H9 (cell line): ENCODE measurements at regions not wholly inside any gene's neighbourhood (a gene's known extent, or its start where the extent isn't known, plus 50 kb on each side); places are given as distances from the start of the nearest gene placed in this dataset.

Source experiments
- DNase-seq: peaks from one replicate; pipeline ENCODE4 v3.0.0-alpha.2; 2017
- H2AFZ ChIP-seq: one replicate; pipeline ENCODE4 v1.6.1; 2013; ENCODE audit warnings: mild to moderate bottlenecking, low read length, control low read depth, moderate library complexity
- H2AK5ac ChIP-seq: 2 replicates; pipeline ENCODE4 v1.6.1; 2013; ENCODE audit warnings: low read length, control low read depth, mixed read lengths; ENCODE audit not compliant: insufficient read length
- H2BK120ac ChIP-seq: one replicate; pipeline ENCODE4 v1.6.1; 2013; ENCODE audit warnings: low read depth, mild to moderate bottlenecking, low read length, control low read depth, inconsistent platforms; ENCODE audit not compliant: poor library complexity, severe bottlenecking
- H2BK12ac ChIP-seq: 2 replicates; pipeline ENCODE4 v1.6.1; 2013; ENCODE audit warnings: low read length, control low read depth, mixed read lengths, low read depth; ENCODE audit not compliant: insufficient read length
- H2BK15ac ChIP-seq: 2 replicates; pipeline ENCODE4 v1.6.1; 2013; ENCODE audit warnings: low read depth, low read length, control low read depth
- H2BK20ac ChIP-seq: one replicate; pipeline ENCODE4 v1.6.1; 2013; ENCODE audit warnings: low read depth, mild to moderate bottlenecking, low read length, control low read depth, inconsistent platforms; ENCODE audit not compliant: poor library complexity, severe bottlenecking
- H2BK5ac ChIP-seq: 2 replicates; pipeline ENCODE4 v1.6.1; 2013; ENCODE audit warnings: low read length, control low read depth, mixed read lengths; ENCODE audit not compliant: insufficient read length
- H3K14ac ChIP-seq: 2 replicates; pipeline ENCODE4 v1.6.1; 2013; ENCODE audit warnings: low read length, control low read depth; ENCODE audit not compliant: insufficient read depth
- H3K18ac ChIP-seq: 2 replicates; pipeline ENCODE4 v1.6.1; 2013; ENCODE audit warnings: low read depth, mild to moderate bottlenecking, mixed read lengths, low read length, control low read depth; ENCODE audit not compliant: insufficient read length
- H3K23ac ChIP-seq: 2 replicates; pipeline ENCODE4 v1.6.1; 2013; ENCODE audit warnings: low read length, control low read depth, mixed read lengths, low read depth; ENCODE audit not compliant: insufficient read length
- H3K23me2 ChIP-seq: 2 replicates; pipeline ENCODE4 v1.6.1; 2013; ENCODE audit warnings: low read depth, mild to moderate bottlenecking, mixed read lengths, low read length, control low read depth; ENCODE audit not compliant: insufficient read length, poor library complexity, severe bottlenecking
- H3K27ac ChIP-seq: 2 replicates; pipeline ENCODE4 v1.5.1; 2013; ENCODE audit warnings: low read length, control low read depth, mixed read lengths, low read depth; ENCODE audit not compliant: insufficient read length
- H3K27me3 ChIP-seq: 2 replicates; pipeline ENCODE4 v1.6.1; 2013; ENCODE audit warnings: low read length, control low read depth, inconsistent platforms; ENCODE audit not compliant: insufficient read depth
- H3K4ac ChIP-seq: 2 replicates; pipeline ENCODE4 v1.6.1; 2013; ENCODE audit warnings: low read depth, mild to moderate bottlenecking, control low read depth, inconsistent platforms, low read length, moderate library complexity
- H3K4me1 ChIP-seq: 2 replicates; pipeline ENCODE4 v1.6.1; 2013; ENCODE audit warnings: low read length, control low read depth, inconsistent platforms; ENCODE audit not compliant: insufficient read depth
- H3K4me2 ChIP-seq: 2 replicates; pipeline ENCODE4 v1.6.1; 2013; ENCODE audit warnings: low read length, control low read depth, mixed read lengths; ENCODE audit not compliant: insufficient read length, insufficient read depth
- H3K56ac ChIP-seq: 2 replicates; pipeline ENCODE4 v1.6.1; 2013; ENCODE audit warnings: low read depth, mild to moderate bottlenecking, mixed read lengths, low read length, control low read depth; ENCODE audit not compliant: insufficient read length
- H3K79me1 ChIP-seq: 2 replicates; pipeline ENCODE4 v1.6.1; 2013; ENCODE audit warnings: low read depth, mild to moderate bottlenecking, moderate library complexity, low read length, control low read depth, inconsistent platforms; ENCODE audit not compliant: insufficient read depth, poor library complexity, severe bottlenecking
- H3K79me2 ChIP-seq: 2 replicates; pipeline ENCODE4 v1.6.1; 2013; ENCODE audit warnings: low read length, control low read depth, inconsistent platforms; ENCODE audit not compliant: insufficient read depth
- H3K9ac ChIP-seq: 2 replicates; pipeline ENCODE4 v1.6.1; 2013; ENCODE audit warnings: low read length, control low read depth, mixed read lengths; ENCODE audit not compliant: insufficient read length; ENCODE audit errors: extremely low read depth
- H3K9me3 ChIP-seq: one replicate; pipeline ENCODE4 v1.6.1; 2013; ENCODE audit warnings: low read depth, low read length, inconsistent platforms; ENCODE audit not compliant: control insufficient read depth
- H3T11ph ChIP-seq: one replicate; pipeline ENCODE4 v1.6.1; 2013; ENCODE audit warnings: mild to moderate bottlenecking, low read length, control low read depth, inconsistent platforms
- H4K20me1 ChIP-seq: one replicate; pipeline ENCODE4 v1.6.1; 2013; ENCODE audit not compliant: control insufficient read depth, insufficient read length, insufficient read depth
- H4K5ac ChIP-seq: 2 replicates; pipeline ENCODE4 v1.6.1; 2013; ENCODE audit warnings: low read depth, mild to moderate bottlenecking, mixed read lengths, low read length, control low read depth; ENCODE audit not compliant: insufficient read length
- H4K8ac ChIP-seq: replicated peaks from 2 replicates; pipeline ENCODE4 v1.6.1; 2013; ENCODE audit warnings: low read length, control low read depth, mixed read lengths, low read depth; ENCODE audit not compliant: insufficient read length
- H4K91ac ChIP-seq: 2 replicates; pipeline ENCODE4 v1.6.1; 2013; ENCODE audit warnings: low read depth, mild to moderate bottlenecking, moderate library complexity, mixed read lengths, low read length, control low read depth; ENCODE audit not compliant: insufficient read length
- H3K27ac Mint-ChIP-seq, 3 experiments: 2 replicates in 2 of 3; 3 replicates in 1 of 3; pipeline ENCODE4 v1.8.0; 2020 to 2021; ENCODE audit warnings: mixed read lengths in 3 of 3, mild to moderate bottlenecking in 1 of 3, moderate library complexity in 1 of 3
- H3K27me3 Mint-ChIP-seq: 2 replicates; pipeline ENCODE4 v1.8.0; 2021; ENCODE audit warnings: low read depth, mild to moderate bottlenecking, moderate library complexity, mixed read lengths
- H3K36me3 Mint-ChIP-seq, 3 experiments: 2 replicates in 2 of 3; 3 replicates in 1 of 3; pipeline ENCODE4 v1.8.0; 2020 to 2021; ENCODE audit warnings: low read depth in 3 of 3, mixed read lengths in 3 of 3; ENCODE audit not compliant: insufficient read depth in 1 of 3
- H3K4me1 Mint-ChIP-seq, 2 experiments: 2 replicates each; pipeline ENCODE4 v1.8.0; 2020; ENCODE audit warnings: mixed read lengths in 2 of 2
- H3K4me3 Mint-ChIP-seq, 2 experiments: 2 replicates in 1 of 2; 3 replicates in 1 of 2; pipeline ENCODE4 v1.8.0; 2020 to 2021; ENCODE audit warnings: mild to moderate bottlenecking in 2 of 2, mixed read lengths in 2 of 2, moderate library complexity in 1 of 2
- H3K9me3 Mint-ChIP-seq, 2 experiments: 2 replicates in 1 of 2; 3 replicates in 1 of 2; pipeline ENCODE4 v1.8.0; 2020; ENCODE audit warnings: mild to moderate bottlenecking in 2 of 2, mixed read lengths in 2 of 2, moderate library complexity in 1 of 2
- WGBS: extraction: QIAGEN DNeasy Blood & Tissue Kit; methylation state at CpG from one replicate; pipeline ENCODE4 v1.1.7; 2013; ENCODE audit warnings: missing lambda C conversion rate, low lambda C conversion rate, mixed read lengths; ENCODE audit not compliant: insufficient read length; ENCODE audit errors: extremely low coverage; 5-methylcytosine and 5-hydroxymethylcytosine counted together
- TF ChIP-seq, protein P1 (sequence below): fragments of 200-600 bp; sonication (generic); conservative IDR thresholded peaks from 3 replicates; pipeline ENCODE4 v1.8.0; 2021; ENCODE audit warnings: antibody characterized with exemption, mild to moderate bottlenecking

DNA sequence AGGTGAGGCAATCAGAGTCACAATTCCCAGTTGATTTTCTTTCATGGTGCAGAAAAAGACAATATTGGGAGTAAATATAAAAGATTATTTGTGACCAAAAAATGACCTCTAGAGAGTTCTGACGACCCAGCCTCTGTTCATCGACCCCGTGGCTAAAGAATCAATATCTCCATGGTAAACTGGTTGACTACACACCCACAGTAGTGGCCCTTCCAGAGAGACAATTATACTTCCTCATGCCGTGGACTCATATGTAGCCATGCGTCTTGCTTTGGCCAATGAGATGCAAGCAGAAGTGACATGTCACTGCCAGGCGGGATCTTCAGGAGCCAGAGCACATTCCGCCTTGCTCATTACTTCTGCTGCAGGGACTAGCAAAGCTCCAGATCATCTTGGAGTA is 163.3 kb upstream of the RAD23B start:
- no peak overlapping the region for H3K27ac ChIP-seq
- no peak overlapping the region for H2BK5ac ChIP-seq
- no peak overlapping the region for H2BK120ac ChIP-seq
- H3T11ph ChIP-seq: no peak overlapping the region
- H3K56ac ChIP-seq: no peak overlapping the region
- no peak overlapping the region for H2BK15ac ChIP-seq
- H2BK12ac ChIP-seq: no peak overlapping the region
- DNase-seq: no peak
- no peaks in the 10 kb centered on the region for H3K27me3 ChIP-seq
- H4K8ac ChIP-seq: no peak overlapping the region
- no peaks in the 10 kb centered on the region for H3K79me2 ChIP-seq
- WGBS: no CpG with 5 or more reads among the region's 7 CpGs
- H3K18ac ChIP-seq: no peak overlapping the region
- no peak overlapping the region for H3K14ac ChIP-seq
- Mint-ChIP-seq H3K9me3 (no peaks in the 10 kb centered on the region), H3K27me3 (no peaks in the 10 kb centered on the region), H3K4me1 (peaks cover 8 to 10% of the 10 kb centered on the region in 2 experiments), H3K36me3 (no peaks in the 10 kb centered on the region), H3K27ac (no peak overlapping the region), H3K4me3 (no peak overlapping the region)
- H2BK20ac ChIP-seq: no peak overlapping the region
- no peak overlapping the region for H4K91ac ChIP-seq
- no peak overlapping the region for H3K4ac ChIP-seq
- no peak overlapping the region for H2AK5ac ChIP-seq
- no peak overlapping the region for H3K4me2 ChIP-seq
- H3K4me1 ChIP-seq: no peaks in the 10 kb centered on the region
- H3K79me1 ChIP-seq: no peaks in the 10 kb centered on the region
- H2AFZ ChIP-seq: no peak overlapping the region
- H3K9me3 ChIP-seq: no peaks in the 10 kb centered on the region
- H3K23ac ChIP-seq: no peak overlapping the region
- H4K5ac ChIP-seq: no peak overlapping the region
- no peaks in the 10 kb centered on the region for H4K20me1 ChIP-seq
- H3K23me2 ChIP-seq: no peaks in the 10 kb centered on the region
- H3K9ac ChIP-seq: no peak overlapping the region
- TF ChIP-seq, protein P1, sequence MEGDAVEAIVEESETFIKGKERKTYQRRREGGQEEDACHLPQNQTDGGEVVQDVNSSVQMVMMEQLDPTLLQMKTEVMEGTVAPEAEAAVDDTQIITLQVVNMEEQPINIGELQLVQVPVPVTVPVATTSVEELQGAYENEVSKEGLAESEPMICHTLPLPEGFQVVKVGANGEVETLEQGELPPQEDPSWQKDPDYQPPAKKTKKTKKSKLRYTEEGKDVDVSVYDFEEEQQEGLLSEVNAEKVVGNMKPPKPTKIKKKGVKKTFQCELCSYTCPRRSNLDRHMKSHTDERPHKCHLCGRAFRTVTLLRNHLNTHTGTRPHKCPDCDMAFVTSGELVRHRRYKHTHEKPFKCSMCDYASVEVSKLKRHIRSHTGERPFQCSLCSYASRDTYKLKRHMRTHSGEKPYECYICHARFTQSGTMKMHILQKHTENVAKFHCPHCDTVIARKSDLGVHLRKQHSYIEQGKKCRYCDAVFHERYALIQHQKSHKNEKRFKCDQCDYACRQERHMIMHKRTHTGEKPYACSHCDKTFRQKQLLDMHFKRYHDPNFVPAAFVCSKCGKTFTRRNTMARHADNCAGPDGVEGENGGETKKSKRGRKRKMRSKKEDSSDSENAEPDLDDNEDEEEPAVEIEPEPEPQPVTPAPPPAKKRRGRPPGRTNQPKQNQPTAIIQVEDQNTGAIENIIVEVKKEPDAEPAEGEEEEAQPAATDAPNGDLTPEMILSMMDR: no peak
